Ishikawa (cell line): ENCODE measurements at regions not wholly inside any gene's neighbourhood (a gene's known extent, or its start where the extent isn't known, plus 50 kb on each side); places are given as distances from the start of the nearest gene placed in this dataset.

Experiments used
- CEBPB ChIP-seq: IDR thresholded peaks from 2 replicates; pipeline ENCODE4 v1.6.1; 2012
- CREB1 ChIP-seq: IDR thresholded peaks from 2 replicates; pipeline ENCODE4 v1.6.1; 2012; ENCODE audit warnings: low read depth
- EGR1 ChIP-seq: IDR thresholded peaks from 2 replicates; pipeline ENCODE4 v1.6.1; 2012
- EP300 ChIP-seq: IDR thresholded peaks from 2 replicates; pipeline ENCODE4 v1.6.1; 2012; ENCODE audit warnings: borderline replicate concordance
- FOXM1 ChIP-seq: IDR thresholded peaks from 2 replicates; pipeline ENCODE4 v1.6.1; 2012; ENCODE audit warnings: low read depth, borderline replicate concordance
- NFIC ChIP-seq: IDR thresholded peaks from 2 replicates; pipeline ENCODE4 v1.6.1; 2012
- RAD21 ChIP-seq: IDR thresholded peaks from 2 replicates; pipeline ENCODE4 v1.6.1; 2012; ENCODE audit warnings: low read depth
- TAF1 ChIP-seq: IDR thresholded peaks from 2 replicates; pipeline ENCODE4 v1.6.1; 2012; ENCODE audit warnings: low read depth, mild to moderate bottlenecking
- TCF12 ChIP-seq: IDR thresholded peaks from 2 replicates; pipeline ENCODE4 v1.6.1; 2012; ENCODE audit warnings: low read depth
- TEAD4 ChIP-seq: IDR thresholded peaks from 2 replicates; pipeline ENCODE4 v1.6.1; 2012
- USF1 ChIP-seq: IDR thresholded peaks from 2 replicates; pipeline ENCODE4 v1.6.1; 2012
- YY1 ChIP-seq: IDR thresholded peaks from 2 replicates; pipeline ENCODE4 v1.6.1; 2012; ENCODE audit warnings: low read depth
- ZBTB7A ChIP-seq: IDR thresholded peaks from 2 replicates; pipeline ENCODE4 v1.6.1; 2012; ENCODE audit warnings: low read depth
- TF ChIP-seq, protein P1 (sequence below): IDR thresholded peaks from 2 replicates; pipeline ENCODE4 v1.6.1; 2012
- TF ChIP-seq, protein P2 (sequence below): IDR thresholded peaks from 2 replicates; pipeline ENCODE4 v1.6.1; 2012; ENCODE audit warnings: low read depth, mild to moderate bottlenecking

DNA sequence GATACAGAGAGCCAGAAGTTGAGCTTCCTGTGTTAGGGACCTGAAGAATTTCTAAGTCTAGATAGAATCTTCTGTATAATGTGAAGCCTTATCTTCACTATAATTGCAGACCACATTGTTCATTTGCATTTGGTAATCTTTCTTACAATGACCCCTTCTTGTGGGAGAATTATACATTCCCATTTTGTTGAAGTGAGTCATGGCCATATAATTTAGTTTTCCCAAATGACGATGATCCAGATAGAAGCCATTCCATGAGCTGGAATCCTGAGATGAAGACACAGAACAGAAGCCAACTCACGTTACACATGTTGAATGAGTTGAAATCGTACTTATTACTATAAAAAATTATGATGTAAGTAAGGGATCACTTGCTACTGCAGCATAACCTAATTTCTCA lies 187.8 kb downstream of the TUSC7 start:
- TF ChIP-seq YY1 (no peak), TCF12 (no peak), EGR1 (no peak), USF1 (no peak)

DNA sequence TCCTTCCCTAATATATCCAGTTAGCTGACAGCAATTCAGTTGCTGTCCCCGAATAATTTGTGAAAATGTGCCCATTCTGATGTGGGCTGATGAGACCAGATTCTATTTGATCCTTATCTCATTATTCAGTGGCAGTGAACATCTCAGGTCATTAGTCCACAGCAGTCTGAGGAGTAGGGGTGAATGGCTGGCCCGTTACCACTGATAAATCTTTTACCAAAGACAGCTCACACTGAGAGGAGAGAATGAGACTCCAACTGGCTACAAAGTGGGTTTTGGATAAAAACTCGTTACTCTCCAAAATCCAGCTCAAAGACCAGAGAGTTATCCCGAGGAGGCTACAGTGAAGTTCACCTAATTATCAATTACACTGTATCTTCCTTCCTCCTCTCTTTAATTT lies 189.7 kb downstream of the TUSC7 start:
- no peak for TF ChIP-seq EGR1
- TF ChIP-seq EP300: no peak
- TF ChIP-seq CEBPB: no peak
- TF ChIP-seq TEAD4: no peak
- TF ChIP-seq, protein P1, sequence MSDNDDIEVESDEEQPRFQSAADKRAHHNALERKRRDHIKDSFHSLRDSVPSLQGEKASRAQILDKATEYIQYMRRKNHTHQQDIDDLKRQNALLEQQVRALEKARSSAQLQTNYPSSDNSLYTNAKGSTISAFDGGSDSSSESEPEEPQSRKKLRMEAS: no peak
- no peak for TF ChIP-seq FOXM1
- no peak for TF ChIP-seq TAF1

- TF ChIP-seq YY1 (no peak), CREB1 (no peak), TCF12 (no peak), TEAD4 (no peak), RAD21 (no peak), EGR1 (no peak), TAF1 (no peak), ZBTB7A (no peak), FOXM1 (no peak), USF1 (no peak), NFIC (no peak), CEBPB (no peak), EP300 (no peak)
- TF ChIP-seq, protein P1: no peak
- TF ChIP-seq, protein P2, sequence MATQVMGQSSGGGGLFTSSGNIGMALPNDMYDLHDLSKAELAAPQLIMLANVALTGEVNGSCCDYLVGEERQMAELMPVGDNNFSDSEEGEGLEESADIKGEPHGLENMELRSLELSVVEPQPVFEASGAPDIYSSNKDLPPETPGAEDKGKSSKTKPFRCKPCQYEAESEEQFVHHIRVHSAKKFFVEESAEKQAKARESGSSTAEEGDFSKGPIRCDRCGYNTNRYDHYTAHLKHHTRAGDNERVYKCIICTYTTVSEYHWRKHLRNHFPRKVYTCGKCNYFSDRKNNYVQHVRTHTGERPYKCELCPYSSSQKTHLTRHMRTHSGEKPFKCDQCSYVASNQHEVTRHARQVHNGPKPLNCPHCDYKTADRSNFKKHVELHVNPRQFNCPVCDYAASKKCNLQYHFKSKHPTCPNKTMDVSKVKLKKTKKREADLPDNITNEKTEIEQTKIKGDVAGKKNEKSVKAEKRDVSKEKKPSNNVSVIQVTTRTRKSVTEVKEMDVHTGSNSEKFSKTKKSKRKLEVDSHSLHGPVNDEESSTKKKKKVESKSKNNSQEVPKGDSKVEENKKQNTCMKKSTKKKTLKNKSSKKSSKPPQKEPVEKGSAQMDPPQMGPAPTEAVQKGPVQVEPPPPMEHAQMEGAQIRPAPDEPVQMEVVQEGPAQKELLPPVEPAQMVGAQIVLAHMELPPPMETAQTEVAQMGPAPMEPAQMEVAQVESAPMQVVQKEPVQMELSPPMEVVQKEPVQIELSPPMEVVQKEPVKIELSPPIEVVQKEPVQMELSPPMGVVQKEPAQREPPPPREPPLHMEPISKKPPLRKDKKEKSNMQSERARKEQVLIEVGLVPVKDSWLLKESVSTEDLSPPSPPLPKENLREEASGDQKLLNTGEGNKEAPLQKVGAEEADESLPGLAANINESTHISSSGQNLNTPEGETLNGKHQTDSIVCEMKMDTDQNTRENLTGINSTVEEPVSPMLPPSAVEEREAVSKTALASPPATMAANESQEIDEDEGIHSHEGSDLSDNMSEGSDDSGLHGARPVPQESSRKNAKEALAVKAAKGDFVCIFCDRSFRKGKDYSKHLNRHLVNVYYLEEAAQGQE: no peak
These were observed 195.8 kb downstream of the TUSC7 start for GRCh38 chr3:116905334-116905733.

DNA sequence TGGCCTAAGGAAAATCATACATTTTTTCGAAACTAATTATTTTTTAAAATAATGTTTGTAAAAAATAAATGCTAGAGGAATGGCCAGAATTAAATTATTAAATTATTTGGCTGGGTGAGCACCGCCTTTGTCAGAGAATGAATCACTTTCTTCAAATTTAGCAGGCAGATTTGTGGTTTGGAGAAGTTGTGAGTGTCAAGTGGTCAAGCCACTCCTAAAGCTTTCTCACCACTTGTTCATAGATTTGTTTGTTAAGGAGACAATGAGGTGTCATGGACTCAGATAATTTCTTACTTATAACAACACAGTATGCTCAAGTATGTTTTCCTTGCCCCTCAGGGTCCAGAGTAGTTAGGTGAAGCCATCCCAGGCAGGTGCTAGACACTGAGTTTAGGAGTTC lies 196.2 kb downstream of the TUSC7 start:
- TF ChIP-seq TAF1 (no peak), FOXM1 (no peak), USF1 (no peak), CREB1 (no peak), ZBTB7A (no peak), NFIC (no peak), TEAD4 (no peak), TCF12 (no peak), YY1 (no peak)
- TF ChIP-seq, protein P1: no peak
- TF ChIP-seq, protein P2: no peak

- TF ChIP-seq TAF1 (no peak), CREB1 (no peak), NFIC (no peak), TCF12 (no peak), EGR1 (no peak), FOXM1 (no peak), YY1 (no peak), USF1 (no peak), EP300 (no peak), TEAD4 (no peak), ZBTB7A (no peak)
- TF ChIP-seq, protein P2: no peak
- TF ChIP-seq, protein P1: no peak
These were observed 202.5 kb downstream of the TUSC7 start for GRCh38 chr3:116912116-116912515.
